ENCODE measurements at regions not wholly inside any gene's neighbourhood (a gene's known extent, or its start where the extent isn't known, plus 50 kb on each side); places are given as distances from the start of the nearest gene placed in this dataset.

DNA sequence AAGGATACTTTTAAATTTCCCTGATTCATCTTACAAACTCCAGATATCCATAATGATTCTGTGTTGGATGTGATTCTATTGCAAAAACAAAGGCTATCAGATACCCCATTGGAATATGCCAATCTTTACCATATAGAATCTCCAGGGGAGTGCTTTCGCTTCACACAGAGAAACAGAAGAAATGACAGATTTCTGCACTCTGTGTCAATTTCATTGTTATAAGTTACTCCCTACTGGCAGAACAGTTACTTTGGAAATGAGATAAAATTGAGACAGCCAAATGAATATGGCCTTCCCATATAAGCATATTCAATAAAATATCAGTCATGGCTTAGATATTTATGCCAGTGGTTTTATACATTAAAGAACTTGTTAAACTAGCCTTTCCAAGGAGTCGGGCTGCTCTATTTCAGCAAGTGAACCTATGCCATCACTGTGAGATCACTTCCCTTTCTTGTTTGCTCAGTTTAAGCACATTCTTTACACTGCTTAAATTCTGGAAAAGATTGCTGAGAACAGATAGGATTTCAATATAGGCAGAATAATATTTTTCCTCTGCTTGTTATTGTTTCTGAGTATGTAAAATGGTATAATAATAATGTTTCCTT lies 127.5 kb upstream of the ANXA10 start:
- TF ChIP-seq, protein P1, sequence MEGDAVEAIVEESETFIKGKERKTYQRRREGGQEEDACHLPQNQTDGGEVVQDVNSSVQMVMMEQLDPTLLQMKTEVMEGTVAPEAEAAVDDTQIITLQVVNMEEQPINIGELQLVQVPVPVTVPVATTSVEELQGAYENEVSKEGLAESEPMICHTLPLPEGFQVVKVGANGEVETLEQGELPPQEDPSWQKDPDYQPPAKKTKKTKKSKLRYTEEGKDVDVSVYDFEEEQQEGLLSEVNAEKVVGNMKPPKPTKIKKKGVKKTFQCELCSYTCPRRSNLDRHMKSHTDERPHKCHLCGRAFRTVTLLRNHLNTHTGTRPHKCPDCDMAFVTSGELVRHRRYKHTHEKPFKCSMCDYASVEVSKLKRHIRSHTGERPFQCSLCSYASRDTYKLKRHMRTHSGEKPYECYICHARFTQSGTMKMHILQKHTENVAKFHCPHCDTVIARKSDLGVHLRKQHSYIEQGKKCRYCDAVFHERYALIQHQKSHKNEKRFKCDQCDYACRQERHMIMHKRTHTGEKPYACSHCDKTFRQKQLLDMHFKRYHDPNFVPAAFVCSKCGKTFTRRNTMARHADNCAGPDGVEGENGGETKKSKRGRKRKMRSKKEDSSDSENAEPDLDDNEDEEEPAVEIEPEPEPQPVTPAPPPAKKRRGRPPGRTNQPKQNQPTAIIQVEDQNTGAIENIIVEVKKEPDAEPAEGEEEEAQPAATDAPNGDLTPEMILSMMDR (IDR thresholded peaks at IDR 0.05) = no peak
- TF ChIP-seq EP300 (IDR thresholded peaks at IDR 0.05) = no peak
- TF ChIP-seq POLR2A (IDR thresholded peaks at IDR 0.05; ENCODE audit: low read depth) = no peak
